Esophagus muscularis mucosa (tissue), 4 donors: ENCODE measurements at regions not wholly inside any gene's neighbourhood (a gene's known extent, or its start where the extent isn't known, plus 50 kb on each side); places are given as distances from the start of the nearest gene placed in this dataset.
"Not testable (repeated sequence)": the region's sequence is repeated elsewhere in the genome, so short reads cannot be mapped to it uniquely, and the experiment has no call there.

Source experiments
- DNase-seq: peaks from one replicate; pipeline ENCODE4 v3.0.0-alpha.2; 2017; ENCODE audit errors: extremely low spot score
- H3K27ac ChIP-seq, 4 donors: fragments of 200-600 bp; sonication (generic); replicated peaks in 1 of 4; 1 replicate in 3 of 4; 2 replicates in 1 of 4; pipeline ENCODE4 v1.5.1; 2016 to 2019; ENCODE audit warnings: mild to moderate bottlenecking in 1 of 4
- H3K27me3 ChIP-seq, 4 donors: fragments of 200-600 bp; sonication (generic); one replicate each; pipeline versions ENCODE4 v1.5.1 to v1.6.0; 2016 to 2019
- H3K36me3 ChIP-seq, 4 donors: fragments of 200-600 bp; sonication (generic); one replicate each; pipeline ENCODE4 v1.5.1; 2016 to 2019
- H3K4me1 ChIP-seq, 4 donors: fragments of 200-600 bp; sonication (generic); one replicate each; pipeline ENCODE4 v1.5.1; 2016 to 2019
- H3K4me3 ChIP-seq, 4 donors: fragments of 200-600 bp; sonication (generic); 1 replicate in 2 of 4; 2 replicates in 2 of 4; pipeline ENCODE4 v1.5.1; 2016 to 2019; ENCODE audit warnings: mild to moderate bottlenecking in 4 of 4, moderate library complexity in 1 of 4
- H3K9me3 ChIP-seq, 4 donors: fragments of 200-600 bp; sonication (generic); 1 replicate in 3 of 4; 2 replicates in 1 of 4; pipeline ENCODE4 v1.5.1; 2016 to 2019
- CTCF ChIP-seq, 3 experiments: fragments of 200-600 bp in 2 of 3; fragments of 450-650 bp in 1 of 3; sonication (generic) in 2 of 3; IDR thresholded peaks; one replicate each; pipeline ENCODE4 v1.5.1; 2017 to 2019; ENCODE audit warnings: antibody characterized with exemption in 3 of 3, mild to moderate bottlenecking in 2 of 3, moderate library complexity in 1 of 3
- EP300 ChIP-seq: sonication (generic); formaldehyde crosslinking; IDR thresholded peaks from one replicate; pipeline ENCODE4 v1.6.1; 2017; ENCODE audit warnings: antibody characterized with exemption
- POLR2A ChIP-seq: fragments of 450-650 bp; IDR thresholded peaks from one replicate; pipeline ENCODE4 v1.6.1; 2017; ENCODE audit warnings: antibody characterized with exemption, moderate library complexity, mild to moderate bottlenecking, low read depth
- POLR2AphosphoS5 ChIP-seq, 2 donors: sonication (generic); formaldehyde crosslinking; IDR thresholded peaks; one replicate each; pipeline ENCODE4 v1.6.1; 2017; ENCODE audit warnings: antibody characterized with exemption in 2 of 2
- WGBS: methylation state at CpG from one replicate; pipeline ENCODE4 v1.1.5; 2018; 5-methylcytosine and 5-hydroxymethylcytosine counted together
- intact Hi-C: fragments of 100-400 bp; cut with DNase I; formaldehyde crosslinking; loops from one replicate; pipeline ENCODE4 v1.15.1; 2023

GRCh38 chr16:10262377-10263132 lies 80.3 kb upstream of the GRIN2A start:
- peaks cover 0 to 15% (median 0%) of the 10 kb centered on the region in 4 donors for H3K27me3 ChIP-seq
- no peaks in the 10 kb centered on the region for H3K9me3 ChIP-seq
- intact Hi-C loops = no loop called here
- no peaks in the 10 kb centered on the region for H3K36me3 ChIP-seq
- no peak overlapping the region for H3K4me3 ChIP-seq
- no peak for DNase-seq
- TF ChIP-seq POLR2A (no peak), POLR2AphosphoS5 (IDR thresholded peaks at IDR 0.05) (no peak), EP300 (no peak), CTCF (IDR thresholded peaks at IDR 0.05) (no peak)
- H3K4me1 ChIP-seq = no peaks in the 10 kb centered on the region
- no peak overlapping the region for H3K27ac ChIP-seq
- WGBS = 87% methylated on average over 7 of the region's 7 CpGs

GRCh38 chr16:10265770-10266615 lies 83.8 kb upstream of the GRIN2A start:
- Histone ChIP-seq H3K4me1 (no peaks in the 10 kb centered on the region), H3K27ac (no peak overlapping the region), H3K36me3 (no peaks in the 10 kb centered on the region), H3K9me3 (no peaks in the 10 kb centered on the region), H3K4me3 (no peak overlapping the region), H3K27me3 (peaks cover 0 to 3% (median 0%) of the 10 kb centered on the region in 4 donors)
- intact Hi-C loops = no loop called here
- TF ChIP-seq POLR2AphosphoS5 (IDR thresholded peaks at IDR 0.05) = no peak
- TF ChIP-seq CTCF (IDR thresholded peaks at IDR 0.05) = no peak
- TF ChIP-seq EP300 = no peak
- TF ChIP-seq POLR2A = no peak
- DNase-seq = no peak
- 64% methylated on average over 11 of the region's 11 CpGs for WGBS

- no peak overlapping the region for H3K27ac ChIP-seq
- 72% methylated on average over 5 of the region's 5 CpGs for WGBS
- H3K4me3 ChIP-seq = no peak overlapping the region
- peaks cover 0 to 3% (median 0%) of the 10 kb centered on the region in 4 donors for H3K27me3 ChIP-seq
- TF ChIP-seq POLR2AphosphoS5 (IDR thresholded peaks at IDR 0.05) = no peak
- no peak for TF ChIP-seq POLR2A
- no peak for TF ChIP-seq EP300
- no peak for TF ChIP-seq CTCF (IDR thresholded peaks at IDR 0.05)
- no peaks in the 10 kb centered on the region for H3K36me3 ChIP-seq
- no peak for DNase-seq
- no peaks in the 10 kb centered on the region for H3K4me1 ChIP-seq
- intact Hi-C loops = no loop called here
- no peaks in the 10 kb centered on the region for H3K9me3 ChIP-seq
Observed at GRCh38 chr16:10266809-10267208, 84.6 kb upstream of the GRIN2A start.

GRCh38 chr16:10269632-10270031 lies 87.4 kb upstream of the GRIN2A start:
- intact Hi-C loops = no loop called here
- no peak overlapping the region for H3K27ac ChIP-seq

GRCh38 chr16:10272250-10272854 lies 90.1 kb upstream of the GRIN2A start:
- H3K27ac ChIP-seq, H3K4me3 ChIP-seq, H3K36me3 ChIP-seq, DNase-seq, H3K4me1 ChIP-seq, H3K9me3 ChIP-seq, intact Hi-C loops, H3K27me3 ChIP-seq: not testable (repeated sequence)
- 98% methylated on average over 6 of the region's 6 CpGs for WGBS

More at GRCh38 chr16:10269632-10270031, 87.4 kb upstream of the GRIN2A start:
- TF ChIP-seq CTCF (IDR thresholded peaks at IDR 0.05) (no peak), EP300 (no peak), POLR2A (no peak), POLR2AphosphoS5 (IDR thresholded peaks at IDR 0.05) (no peak)
- H3K9me3 ChIP-seq = peaks cover 0 to 3% (median 0%) of the 10 kb centered on the region in 4 donors
- DNase-seq = no peak
- H3K4me1 ChIP-seq = no peaks in the 10 kb centered on the region
- WGBS = 88% methylated on average over 1 of the region's 1 CpG
- H3K27me3 ChIP-seq = peaks cover 0 to 3% (median 0%) of the 10 kb centered on the region in 4 donors
- no peak overlapping the region for H3K4me3 ChIP-seq
- H3K36me3 ChIP-seq = no peaks in the 10 kb centered on the region

- H3K36me3 ChIP-seq, H3K9me3 ChIP-seq, DNase-seq, H3K27ac ChIP-seq, H3K4me3 ChIP-seq, H3K27me3 ChIP-seq, intact Hi-C loops, H3K4me1 ChIP-seq: not testable (repeated sequence)
- 85% methylated on average over 13 of the region's 13 CpGs for WGBS
Observed at GRCh38 chr16:10275214-10275996, 93.2 kb upstream of the GRIN2A start.
